Muscle of leg (tissue), 3 donors: ENCODE measurements at regions not wholly inside any gene's neighbourhood (a gene's known extent, or its start where the extent isn't known, plus 50 kb on each side); places are given as distances from the start of the nearest gene placed in this dataset.
"Not testable (repeated sequence)": the region's sequence is repeated elsewhere in the genome, so short reads cannot be mapped to it uniquely, and the experiment has no call there.

ENCODE experiments used
- DNase-seq: peaks from one replicate; pipeline ENCODE4 v3.0.0; 2013
- H3K27ac ChIP-seq: one replicate; pipeline ENCODE4 v1.5.1; 2013; ENCODE audit warnings: mild to moderate bottlenecking, low read length, control low read depth
- H3K27me3 ChIP-seq: one replicate; pipeline ENCODE4 v1.6.1; 2013; ENCODE audit warnings: low read length; ENCODE audit not compliant: control insufficient read depth, insufficient read depth
- H3K36me3 ChIP-seq: one replicate; pipeline ENCODE4 v1.6.1; 2013; ENCODE audit warnings: low read length; ENCODE audit not compliant: control insufficient read depth, insufficient read depth
- H3K4me1 ChIP-seq: one replicate; pipeline ENCODE4 v1.6.1; 2013; ENCODE audit warnings: low read length; ENCODE audit not compliant: control insufficient read depth, insufficient read depth
- H3K4me3 ChIP-seq: one replicate; pipeline ENCODE4 v1.5.1; 2013; ENCODE audit warnings: low read length, control low read depth
- H3K9me3 ChIP-seq: replicated peaks from 2 replicates; pipeline ENCODE4 v1.6.1; 2013; ENCODE audit warnings: low read depth, low read length; ENCODE audit not compliant: control insufficient read depth
- WGBS: methylation state at CpG from one replicate; pipeline ENCODE4 v1.1.5; 2013; ENCODE audit warnings: missing lambda C conversion rate; ENCODE audit not compliant: insufficient coverage; 5-methylcytosine and 5-hydroxymethylcytosine counted together

DNA sequence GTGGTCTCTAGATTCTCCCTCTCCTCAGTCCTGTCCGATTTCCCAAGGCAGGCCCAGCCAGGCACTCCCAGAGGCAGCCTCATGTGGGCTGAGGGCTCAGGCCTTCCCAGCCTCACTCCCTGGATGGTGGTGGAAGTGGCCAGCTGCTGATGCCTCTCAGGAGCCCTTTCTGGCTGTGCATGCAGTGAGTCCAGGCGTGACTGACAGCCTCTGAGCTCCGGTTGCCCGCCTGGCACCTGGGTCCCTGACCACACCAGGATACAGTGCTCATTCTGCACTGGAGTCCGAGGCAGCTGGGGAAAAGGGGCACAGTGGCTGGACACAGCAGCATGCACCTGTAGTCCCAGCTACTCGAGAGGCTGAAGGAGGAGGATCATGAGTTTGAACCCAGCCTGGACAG, 132.6 kb downstream of the CUL2 start:
- 90% methylated on average over 4 of the region's 6 CpGs for WGBS

DNA sequence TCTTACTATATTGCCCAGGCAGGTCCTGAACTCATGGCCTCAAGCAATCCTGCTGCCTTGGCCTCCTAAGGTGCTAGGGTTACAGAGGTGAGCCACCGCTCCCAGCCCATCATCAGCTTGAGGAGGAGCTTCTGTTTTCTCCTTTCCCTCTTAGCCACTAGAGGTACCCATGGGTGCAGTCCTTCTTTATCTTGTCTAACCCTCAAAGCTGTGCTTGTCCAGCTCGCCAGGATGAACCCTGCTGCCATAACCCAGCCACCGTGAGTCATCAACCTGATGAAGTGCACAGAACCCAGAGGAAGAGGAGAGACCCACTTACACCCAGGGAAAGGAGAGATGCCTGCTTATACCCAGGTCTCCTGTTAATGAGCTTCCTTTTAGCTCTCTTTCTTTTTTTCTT, 133.4 kb downstream of the CUL2 start:
- 100% methylated on average over 2 of the region's 3 CpGs for WGBS
- no peak overlapping the region for H3K27ac ChIP-seq
- no peak for DNase-seq

More for the DNA sequence above, 132.6 kb downstream of the CUL2 start:
- Histone ChIP-seq H3K9me3 (no peaks in the 10 kb centered on the region), H3K4me3 (no peak overlapping the region), H3K27me3 (no peaks in the 10 kb centered on the region), H3K4me1 (peaks cover 2% of the 10 kb centered on the region), H3K36me3 (no peaks in the 10 kb centered on the region), H3K27ac (no peak overlapping the region)
- DNase-seq = no peak

GRCh38 chr10:34955391-34955790, 134.8 kb downstream of the CUL2 start:
- H3K4me1 ChIP-seq = no peaks in the 10 kb centered on the region
- WGBS = no CpG with 5 or more reads among the region's 2 CpGs
- no peak for DNase-seq
- H3K27ac ChIP-seq = no peak overlapping the region
- H3K36me3 ChIP-seq = no peaks in the 10 kb centered on the region
- H3K27me3 ChIP-seq = no peaks in the 10 kb centered on the region
- no peaks in the 10 kb centered on the region for H3K9me3 ChIP-seq
- no peak overlapping the region for H3K4me3 ChIP-seq

More for the DNA sequence above, 133.4 kb downstream of the CUL2 start:
- H3K4me1 ChIP-seq = peaks cover 2% of the 10 kb centered on the region
- H3K36me3 ChIP-seq = no peaks in the 10 kb centered on the region
- no peak overlapping the region for H3K4me3 ChIP-seq
- H3K27me3 ChIP-seq = no peaks in the 10 kb centered on the region
- H3K9me3 ChIP-seq = no peaks in the 10 kb centered on the region

GRCh38 chr10:34954142-34954541, 136.0 kb downstream of the CUL2 start:
- DNase-seq = no peak
- H3K27me3 ChIP-seq = no peaks in the 10 kb centered on the region
- no peaks in the 10 kb centered on the region for H3K36me3 ChIP-seq
- no peak overlapping the region for H3K4me3 ChIP-seq
- WGBS = 80% methylated on average over 3 of the region's 5 CpGs
- no peaks in the 10 kb centered on the region for H3K9me3 ChIP-seq
- no peaks in the 10 kb centered on the region for H3K4me1 ChIP-seq
- no peak overlapping the region for H3K27ac ChIP-seq

- peak overlapping the region; percentile 20 for H3K27ac ChIP-seq
- 80% methylated on average over 4 of the region's 11 CpGs for WGBS
- H3K27me3 ChIP-seq, H3K4me3 ChIP-seq, H3K36me3 ChIP-seq, H3K9me3 ChIP-seq, H3K4me1 ChIP-seq: not testable (repeated sequence)
- peak; percentile 28 for DNase-seq
Observed at GRCh38 chr10:34951263-34951887, 136.3 kb upstream of the PARD3 start.

GRCh38 chr10:34945951-34946522, 130.9 kb upstream of the PARD3 start:
- not testable (repeated sequence) for H3K9me3 ChIP-seq, H3K27ac ChIP-seq, H3K4me3 ChIP-seq, H3K27me3 ChIP-seq, H3K4me1 ChIP-seq, DNase-seq, H3K36me3 ChIP-seq
- WGBS = 93% methylated on average over 6 of the region's 9 CpGs

- H3K27me3 ChIP-seq = no peaks in the 10 kb centered on the region
- 70% methylated on average over 10 of the region's 14 CpGs for WGBS
- no peaks in the 10 kb centered on the region for H3K36me3 ChIP-seq
- H3K9me3 ChIP-seq = no peaks in the 10 kb centered on the region
- DNase-seq = no peak
- H3K4me1 ChIP-seq = no peaks in the 10 kb centered on the region
- H3K4me3 ChIP-seq = no peak overlapping the region
- H3K27ac ChIP-seq = no peak overlapping the region
Observed at GRCh38 chr10:34941471-34942357, 126.6 kb upstream of the PARD3 start.

GRCh38 chr10:34940436-34940835, 125.3 kb upstream of the PARD3 start:
- Histone ChIP-seq H3K27ac (no peak overlapping the region), H3K4me1 (no peaks in the 10 kb centered on the region), H3K27me3 (no peaks in the 10 kb centered on the region), H3K4me3 (no peak overlapping the region), H3K9me3 (no peaks in the 10 kb centered on the region), H3K36me3 (no peaks in the 10 kb centered on the region)
- DNase-seq = no peak
- WGBS = 57% methylated on average over 6 of the region's 8 CpGs

- H3K4me1 ChIP-seq = peaks cover 5% of the 10 kb centered on the region
- H3K9me3 ChIP-seq = no peaks in the 10 kb centered on the region
- WGBS = 95% methylated on average over 4 of the region's 6 CpGs
- no peaks in the 10 kb centered on the region for H3K27me3 ChIP-seq
- no peak overlapping the region for H3K27ac ChIP-seq
- no peak overlapping the region for H3K4me3 ChIP-seq
- no peak for DNase-seq
- no peaks in the 10 kb centered on the region for H3K36me3 ChIP-seq
Observed at GRCh38 chr10:34938399-34938670, 123.2 kb upstream of the PARD3 start.

GRCh38 chr10:34937643-34938398, 122.7 kb upstream of the PARD3 start:
- H3K27ac ChIP-seq, H3K4me3 ChIP-seq, DNase-seq, H3K36me3 ChIP-seq, H3K4me1 ChIP-seq, H3K27me3 ChIP-seq, H3K9me3 ChIP-seq: not testable (repeated sequence)
- WGBS = 37% methylated on average over 4 of the region's 7 CpGs
